Cardiac fibroblast (primary cell): ENCODE measurements at regions not wholly inside any gene's neighbourhood (a gene's known extent, or its start where the extent isn't known, plus 50 kb on each side); places are given as distances from the start of the nearest gene placed in this dataset.
"Not testable (repeated sequence)": the region's sequence is repeated elsewhere in the genome, so short reads cannot be mapped to it uniquely, and the experiment has no call there.

Experiments used
- DNase-seq, 2 donors: peaks; one replicate each; pipeline versions ENCODE4 v3.0.0 to v3.0.0-alpha.2; 2010; ENCODE audit warnings: low read depth in 2 of 2
- H3K4me3 ChIP-seq, 2 donors: replicated peaks in 1 of 2; 1 replicate in 1 of 2; 2 replicates in 1 of 2; pipeline ENCODE4 v1.5.1; 2011; ENCODE audit warnings: low read depth in 2 of 2, low read length in 2 of 2, mild to moderate bottlenecking in 2 of 2, moderate library complexity in 1 of 2
- TF ChIP-seq, protein P1 (sequence below): IDR thresholded peaks from one replicate; pipeline ENCODE4 v1.5.1; 2011; ENCODE audit warnings: low read depth, mild to moderate bottlenecking, low read length, inconsistent platforms

- H3K4me3 ChIP-seq = no peak overlapping the region
- TF ChIP-seq, protein P1, sequence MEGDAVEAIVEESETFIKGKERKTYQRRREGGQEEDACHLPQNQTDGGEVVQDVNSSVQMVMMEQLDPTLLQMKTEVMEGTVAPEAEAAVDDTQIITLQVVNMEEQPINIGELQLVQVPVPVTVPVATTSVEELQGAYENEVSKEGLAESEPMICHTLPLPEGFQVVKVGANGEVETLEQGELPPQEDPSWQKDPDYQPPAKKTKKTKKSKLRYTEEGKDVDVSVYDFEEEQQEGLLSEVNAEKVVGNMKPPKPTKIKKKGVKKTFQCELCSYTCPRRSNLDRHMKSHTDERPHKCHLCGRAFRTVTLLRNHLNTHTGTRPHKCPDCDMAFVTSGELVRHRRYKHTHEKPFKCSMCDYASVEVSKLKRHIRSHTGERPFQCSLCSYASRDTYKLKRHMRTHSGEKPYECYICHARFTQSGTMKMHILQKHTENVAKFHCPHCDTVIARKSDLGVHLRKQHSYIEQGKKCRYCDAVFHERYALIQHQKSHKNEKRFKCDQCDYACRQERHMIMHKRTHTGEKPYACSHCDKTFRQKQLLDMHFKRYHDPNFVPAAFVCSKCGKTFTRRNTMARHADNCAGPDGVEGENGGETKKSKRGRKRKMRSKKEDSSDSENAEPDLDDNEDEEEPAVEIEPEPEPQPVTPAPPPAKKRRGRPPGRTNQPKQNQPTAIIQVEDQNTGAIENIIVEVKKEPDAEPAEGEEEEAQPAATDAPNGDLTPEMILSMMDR = no peak
- peak in 1 of 2 donors; percentile 55 for DNase-seq
These were observed 332.1 kb downstream of the LMO7 start for GRCh38 chr13:75968103-75968838.

GRCh38 chr13:75963302-75963701 is 327.2 kb downstream of the LMO7 start:
- no peak overlapping the region for H3K4me3 ChIP-seq
- TF ChIP-seq, protein P1 = no peak
- DNase-seq = peak in 1 of 2 donors; percentile 1

DNA sequence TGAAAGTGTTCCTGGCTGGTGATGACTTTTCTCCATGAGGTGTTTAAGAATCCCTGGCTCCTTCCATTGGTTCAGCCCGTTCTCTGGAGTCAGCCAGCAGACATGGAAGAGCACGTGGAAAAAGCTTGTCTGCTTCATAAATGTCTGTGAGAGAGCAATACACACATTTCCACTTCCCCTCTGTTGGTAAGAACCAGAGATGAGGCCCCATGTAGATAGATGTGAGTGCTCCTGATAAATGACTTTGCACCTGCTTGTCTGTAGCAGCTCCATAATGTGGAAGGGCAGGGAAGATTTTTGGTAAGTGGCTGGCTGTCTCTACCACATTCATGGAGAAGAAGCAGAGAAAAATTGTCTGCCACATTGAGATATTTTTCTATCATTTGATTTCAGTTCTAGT is 325.8 kb downstream of the LMO7 start:
- DNase-seq = no peak
- no peak overlapping the region for H3K4me3 ChIP-seq
- TF ChIP-seq, protein P1 = no peak

DNA sequence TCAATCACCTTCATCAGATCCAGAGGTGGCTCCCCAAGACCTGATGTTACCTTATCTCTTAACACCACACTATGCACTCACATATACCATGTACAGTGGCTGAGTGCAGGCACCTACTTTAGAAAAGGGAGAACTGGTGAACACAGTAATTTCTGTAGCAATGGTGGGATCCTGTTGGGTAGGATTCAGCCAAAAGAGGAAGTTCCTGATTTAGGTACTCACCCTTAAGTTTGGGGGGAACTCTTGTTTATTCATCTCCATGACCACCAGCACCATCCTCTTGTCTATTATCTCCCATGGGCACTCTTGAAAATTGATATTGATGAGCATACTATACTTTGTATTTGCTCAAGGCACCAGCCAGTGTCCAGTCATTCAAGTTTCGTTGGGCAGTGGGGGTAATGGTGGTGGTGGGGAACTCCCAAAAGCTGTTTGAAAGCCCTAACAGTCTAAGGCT is 324.4 kb downstream of the LMO7 start:
- no peak for DNase-seq
- TF ChIP-seq, protein P1 = no peak
- no peak overlapping the region for H3K4me3 ChIP-seq

DNA sequence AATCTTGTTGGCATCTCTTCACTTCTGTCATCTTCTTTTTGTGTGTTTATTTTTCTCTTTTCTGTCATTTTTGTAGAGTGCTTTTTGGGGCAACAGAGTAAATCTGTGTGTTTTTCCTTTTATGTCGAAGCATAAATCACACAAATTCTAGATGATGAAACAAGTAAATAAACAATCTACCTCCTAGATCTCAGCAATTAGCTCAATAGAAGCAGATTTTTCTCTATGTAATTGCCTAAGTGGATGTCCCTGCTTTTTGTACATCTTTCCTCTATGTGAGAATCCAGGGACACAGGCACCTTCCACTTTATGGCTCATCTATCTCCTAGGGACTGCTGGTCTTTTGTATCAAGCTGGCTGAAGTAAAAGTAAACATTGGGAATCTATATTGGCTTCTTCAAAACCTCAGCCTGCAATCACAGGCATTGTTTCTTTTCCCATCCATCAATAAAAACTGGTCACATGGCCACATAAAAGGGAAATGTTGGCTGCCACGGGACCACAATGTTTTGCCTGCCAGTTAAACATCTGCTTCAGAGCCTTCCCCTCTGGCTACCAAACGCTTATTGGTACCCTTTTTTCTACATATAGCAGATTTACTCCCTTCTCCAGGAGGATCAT is 323.8 kb downstream of the LMO7 start:
- no peak for DNase-seq
- TF ChIP-seq, protein P1 = no peak

GRCh38 chr13:75953589-75953988 is 317.5 kb downstream of the LMO7 start:
- DNase-seq, H3K4me3 ChIP-seq: not testable (repeated sequence)

More for the DNA sequence above, 323.8 kb downstream of the LMO7 start:
- no peak overlapping the region for H3K4me3 ChIP-seq

DNA sequence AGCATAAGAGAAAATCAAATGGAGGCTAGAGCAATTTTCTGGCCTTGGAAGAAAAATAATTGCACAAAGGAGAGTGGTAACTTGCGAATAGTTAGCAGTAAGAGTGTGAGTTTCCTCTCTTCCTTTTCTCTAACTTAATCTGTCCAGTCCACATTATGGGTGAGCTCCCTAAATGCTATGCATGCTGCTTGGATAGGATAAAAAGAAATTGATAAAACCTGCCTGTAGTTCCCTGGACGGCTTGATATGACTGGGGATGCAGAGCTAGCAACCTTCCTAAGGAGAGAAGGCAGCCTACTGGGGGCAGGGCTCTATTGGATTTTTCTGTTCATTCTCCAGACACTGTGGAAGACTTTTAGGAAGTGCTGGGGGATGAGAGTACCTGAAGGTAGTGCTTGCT is 311.3 kb downstream of the LMO7 start:
- no peak for DNase-seq
- H3K4me3 ChIP-seq = no peak overlapping the region
- TF ChIP-seq, protein P1 = no peak
